H1 (cell line): ENCODE measurements at regions not wholly inside any gene's neighbourhood (a gene's known extent, or its start where the extent isn't known, plus 50 kb on each side); places are given as distances from the start of the nearest gene placed in this dataset.

Source experiments
- CTCF ChIA-PET: fragments of 300-600 bp; sonication (Branson Sonifier 250); formaldehyde crosslinking; loops from one replicate; lab custom pipeline; 2021; ENCODE audit not compliant: partially characterized antibody; lab: Charles Lee
- POLR2A ChIA-PET: fragments of 300-600 bp; sonication (Branson Sonifier 250); formaldehyde crosslinking; loops from one replicate; lab custom pipeline; 2021; ENCODE audit warnings: inconsistent platforms; ENCODE audit not compliant: partially characterized antibody; lab: Charles Lee
- DNase-seq, 2 experiments: peaks; one replicate each; pipeline versions ENCODE4 v3.0.0 to v3.0.0-alpha.2; 2010 to 2022; ENCODE audit warnings: low spot score in 2 of 2, low read depth in 1 of 2, mixed read lengths in 1 of 2
- FAIRE-seq: peaks from 2 replicates; lab custom pipeline; 2011; peaks lifted over from hg19 to GRCh38; lab: Jason Lieb, UNC
- H2AFZ ChIP-seq: 2 replicates; pipeline ENCODE4 v1.8.1; 2012; ENCODE audit warnings: low read length, inconsistent platforms
- H2AK5ac ChIP-seq: 2 replicates; pipeline ENCODE4 v1.6.1; 2013; ENCODE audit warnings: low read depth, low read length
- H2BK120ac ChIP-seq: replicated peaks from 2 replicates; pipeline ENCODE3; 2013; ENCODE audit warnings: low read depth, low read length, inconsistent platforms
- H2BK12ac ChIP-seq: 2 replicates; pipeline ENCODE4 v1.6.1; 2013; ENCODE audit warnings: low read depth, low read length
- H2BK15ac ChIP-seq: 2 replicates; pipeline ENCODE4 v1.6.1; 2013; ENCODE audit warnings: low read length
- H2BK20ac ChIP-seq: 2 replicates; pipeline ENCODE4 v1.6.1; 2013; ENCODE audit warnings: low read length
- H2BK5ac ChIP-seq: 2 replicates; pipeline ENCODE4 v1.6.1; 2013; ENCODE audit warnings: low read depth, low read length
- H3K14ac ChIP-seq: 2 replicates; pipeline ENCODE4 v1.6.1; 2013; ENCODE audit warnings: inconsistent platforms; ENCODE audit not compliant: insufficient read length
- H3K18ac ChIP-seq: 2 replicates; pipeline ENCODE4 v1.6.1; 2013; ENCODE audit warnings: low read length; ENCODE audit errors: extremely low read depth
- H3K23ac ChIP-seq: 2 replicates; pipeline ENCODE4 v1.6.1; 2013; ENCODE audit warnings: inconsistent platforms; ENCODE audit not compliant: insufficient read length
- H3K23me2 ChIP-seq: 2 replicates; pipeline ENCODE4 v1.6.1; 2013; ENCODE audit warnings: low read depth, low read length
- H3K27ac ChIP-seq: 2 replicates; pipeline ENCODE4 v1.6.1; 2011; ENCODE audit warnings: low read depth, low read length, inconsistent platforms
- H3K27me3 ChIP-seq, 4 experiments: replicated peaks in 1 of 4; 1 replicate in 1 of 4; 2 replicates in 3 of 4; pipeline versions ENCODE4 v1.6.1 to v1.8.1; 2011 to 2013; ENCODE audit warnings: low read length in 3 of 4, mild to moderate bottlenecking in 3 of 4, inconsistent platforms in 2 of 4, mixed read lengths in 2 of 4, moderate library complexity in 1 of 4; ENCODE audit not compliant: control insufficient read depth in 3 of 4, insufficient read depth in 3 of 4; ENCODE audit errors: extremely low read depth in 1 of 4
- H3K36me3 ChIP-seq, 4 experiments: 2 replicates each; pipeline versions ENCODE4 v1.6.1 to v1.8.1; 2011 to 2013; ENCODE audit warnings: mild to moderate bottlenecking in 4 of 4, low read length in 3 of 4, moderate library complexity in 2 of 4, control low read depth in 1 of 4, inconsistent platforms in 1 of 4; ENCODE audit not compliant: insufficient read depth in 4 of 4, control insufficient read depth in 2 of 4
- H3K4ac ChIP-seq: replicated peaks from 2 replicates; pipeline ENCODE3; 2013; ENCODE audit warnings: low read length, low read depth, mixed read lengths, inconsistent platforms; ENCODE audit not compliant: insufficient read length
- H3K4me1 ChIP-seq, 4 experiments: replicated peaks in 1 of 4; 1 replicate in 1 of 4; 2 replicates in 3 of 4; pipeline versions ENCODE4 v1.6.1 to v1.8.1; 2011 to 2013; ENCODE audit warnings: low read length in 3 of 4, inconsistent platforms in 2 of 4, mixed read lengths in 1 of 4; ENCODE audit not compliant: insufficient read depth in 4 of 4, control insufficient read depth in 3 of 4
- H3K4me2 ChIP-seq, 2 experiments: 2 replicates each; pipeline versions ENCODE4 v1.6.1 to v1.8.1; 2011 to 2013; ENCODE audit warnings: low read depth in 2 of 2, low read length in 2 of 2, control low read depth in 1 of 2, inconsistent platforms in 1 of 2, mild to moderate bottlenecking in 1 of 2; ENCODE audit not compliant: insufficient read depth in 1 of 2
- H3K4me3 ChIP-seq, 4 experiments: fragments of 200-600, 300-600 bp in 1 of 4; sonication (generic), shearing (Covaris generic), sonication (Bioruptor Twin) in 1 of 4; 2 replicates each; pipeline versions ENCODE4 v1.5.1 to v1.8.1; 2011 to 2016; ENCODE audit warnings: low read length in 4 of 4, low read depth in 3 of 4, control low read depth in 2 of 4, inconsistent platforms in 2 of 4, mild to moderate bottlenecking in 2 of 4, mixed read lengths in 1 of 4, moderate library complexity in 1 of 4; ENCODE audit not compliant: insufficient read depth in 2 of 4; ENCODE audit errors: extremely low read depth in 1 of 4
- H3K56ac ChIP-seq: replicated peaks from 2 replicates; pipeline ENCODE3; 2013; ENCODE audit warnings: low read depth, mild to moderate bottlenecking, mixed read lengths, low read length, inconsistent platforms; ENCODE audit not compliant: insufficient read length
- H3K79me1 ChIP-seq: 2 replicates; pipeline ENCODE4 v1.6.1; 2013; ENCODE audit warnings: low read depth, low read length, control low read depth
- H3K79me2 ChIP-seq, 2 experiments: 2 replicates each; pipeline versions ENCODE4 v1.6.1 to v1.8.1; 2012 to 2013; ENCODE audit warnings: low read length in 2 of 2, mild to moderate bottlenecking in 2 of 2, inconsistent platforms in 1 of 2; ENCODE audit not compliant: insufficient read depth in 2 of 2, control insufficient read depth in 1 of 2
- H3K9ac ChIP-seq, 4 experiments: replicated peaks in 1 of 4; 1 replicate in 1 of 4; 2 replicates in 3 of 4; pipeline versions ENCODE4 v1.6.1 to v1.8.1; 2011 to 2013; ENCODE audit warnings: low read depth in 3 of 4, low read length in 3 of 4, control low read depth in 2 of 4, mild to moderate bottlenecking in 2 of 4, moderate library complexity in 2 of 4, inconsistent platforms in 1 of 4; ENCODE audit errors: extremely low read depth in 1 of 4
- H3K9me3 ChIP-seq, 2 experiments: 2 replicates each; pipeline versions ENCODE4 v1.6.1 to v1.8.1; 2012 to 2013; ENCODE audit warnings: mild to moderate bottlenecking in 2 of 2, moderate library complexity in 2 of 2, control low read depth in 1 of 2, inconsistent platforms in 1 of 2, low read depth in 1 of 2, low read length in 1 of 2, mixed read lengths in 1 of 2; ENCODE audit not compliant: insufficient read depth in 2 of 2
- H4K20me1 ChIP-seq, 2 experiments: replicated peaks in 1 of 2; 2 replicates each; pipeline versions ENCODE3 to v1.8.1; 2011 to 2013; ENCODE audit warnings: inconsistent platforms in 2 of 2, low read length in 2 of 2, mild to moderate bottlenecking in 1 of 2; ENCODE audit not compliant: insufficient read depth in 2 of 2, control insufficient read depth in 1 of 2
- H4K5ac ChIP-seq: 2 replicates; pipeline ENCODE4 v1.6.1; 2013; ENCODE audit warnings: low read length, low read depth, mixed read lengths, inconsistent platforms; ENCODE audit not compliant: insufficient read length
- H4K8ac ChIP-seq: 2 replicates; pipeline ENCODE4 v1.8.0; 2013; ENCODE audit warnings: mild to moderate bottlenecking, moderate library complexity, low read length, inconsistent platforms; ENCODE audit not compliant: insufficient read depth; ENCODE audit errors: extremely low read depth
- H4K91ac ChIP-seq: replicated peaks from 2 replicates; pipeline ENCODE3; 2013; ENCODE audit warnings: low read length, mixed read lengths, inconsistent platforms; ENCODE audit not compliant: insufficient read length
- GABPA ChIP-seq: IDR thresholded peaks from 2 replicates; pipeline ENCODE4 v1.6.1; 2011; ENCODE audit warnings: mild to moderate bottlenecking, low read length, moderate library complexity, borderline replicate concordance; ENCODE audit not compliant: insufficient read depth
- MAFK ChIP-seq: IDR thresholded peaks from 2 replicates; pipeline ENCODE4 v1.6.1; 2012; ENCODE audit warnings: low read depth, mild to moderate bottlenecking, improper control_type of control experiment, low read length
- MAX ChIP-seq: IDR thresholded peaks from 2 replicates; pipeline ENCODE4 v1.6.1; 2012; ENCODE audit warnings: inconsistent platforms
- NRF1 ChIP-seq: IDR thresholded peaks from 2 replicates; pipeline ENCODE4 v1.6.1; 2011; ENCODE audit warnings: mild to moderate bottlenecking, low read depth, low read length, improper control_type of control experiment
- PHF8 ChIP-seq: fragments of 200-600 bp; sonication (generic); conservative IDR thresholded peaks from 2 replicates; pipeline ENCODE4 v1.7.1; 2012; ENCODE audit warnings: low read depth, mild to moderate bottlenecking, inconsistent platforms, low read length, moderate library complexity
- TAF1 ChIP-seq: IDR thresholded peaks from 2 replicates; pipeline ENCODE4 v1.6.1; 2011; ENCODE audit warnings: mild to moderate bottlenecking, low read depth, low read length
- WGBS, 2 experiments: shearing (Covaris generic) in 1 of 2; methylation state at CpG; one replicate each; pipeline versions ENCODE4 v1.1.6 to v1.1.7; 2013 to 2015; ENCODE audit warnings: low lambda C conversion rate in 2 of 2, mixed read lengths in 2 of 2, inconsistent platforms in 1 of 2, low coverage in 1 of 2, missing lambda C conversion rate in 1 of 2; ENCODE audit not compliant: insufficient replicate concordance in 2 of 2, insufficient coverage in 1 of 2, insufficient read length in 1 of 2; ENCODE audit errors: extremely low coverage in 1 of 2, missing lambda C conversion rate in 1 of 2; 5-methylcytosine and 5-hydroxymethylcytosine counted together

GRCh38 chr9:119429302-119429701, 60.1 kb upstream of the BRINP1 start:
- CTCF ChIA-PET = interaction anchor here (0.6 to 1.2 kb wide), 2 partner anchors 73 to 322 kb away, joined by 3 read pairs; no protein-coding TSS in a partner anchor
- DNase-seq = no peak
- Histone ChIP-seq H3K9ac (no peak overlapping the region), H2BK12ac (no peak overlapping the region), H2AFZ (no peak overlapping the region), H2BK120ac (no peak overlapping the region), H3K23ac (no peak overlapping the region), H3K27ac (no peak overlapping the region), H2BK5ac (no peak overlapping the region), H3K23me2 (no peaks in the 10 kb centered on the region), H3K56ac (no peak overlapping the region), H2BK20ac (no peak overlapping the region), H3K36me3 (no peaks in the 10 kb centered on the region), H3K14ac (no peak overlapping the region), H3K4me2 (no peak overlapping the region), H4K8ac (no peak overlapping the region), H3K9me3 (0 out of 4 replicates have a peak, but pooled peaks cover 0 to 2% of the 10 kb centered on the region in 2 experiments), H2BK15ac (no peak overlapping the region), H3K79me2 (no peaks in the 10 kb centered on the region), H2AK5ac (no peak overlapping the region), H3K79me1 (no peaks in the 10 kb centered on the region), H3K4ac (no peak overlapping the region), H3K27me3 (no peaks in the 10 kb centered on the region), H4K5ac (no peak overlapping the region), H3K4me3 (no peak overlapping the region), H3K4me1 (no peaks in the 10 kb centered on the region), H4K20me1 (no peaks in the 10 kb centered on the region), H3K18ac (no peak overlapping the region), H4K91ac (no peak overlapping the region)
- no peak for TF ChIP-seq NRF1
- no peak for TF ChIP-seq GABPA
- TF ChIP-seq TAF1 = no peak
- TF ChIP-seq PHF8 = no peak
- no peak for TF ChIP-seq MAX
- TF ChIP-seq MAFK = no peak
- POLR2A ChIA-PET = no interaction called here
- FAIRE-seq = no peak
- WGBS, 2 experiments = 93% methylated on average over 4 of the region's 4 CpGs; no CpG with 5 or more reads in 1 of the 2 experiments
